ENCODE measurements at regions not wholly inside any gene's neighbourhood (a gene's known extent, or its start where the extent isn't known, plus 50 kb on each side); places are given as distances from the start of the nearest gene placed in this dataset.

DNA sequence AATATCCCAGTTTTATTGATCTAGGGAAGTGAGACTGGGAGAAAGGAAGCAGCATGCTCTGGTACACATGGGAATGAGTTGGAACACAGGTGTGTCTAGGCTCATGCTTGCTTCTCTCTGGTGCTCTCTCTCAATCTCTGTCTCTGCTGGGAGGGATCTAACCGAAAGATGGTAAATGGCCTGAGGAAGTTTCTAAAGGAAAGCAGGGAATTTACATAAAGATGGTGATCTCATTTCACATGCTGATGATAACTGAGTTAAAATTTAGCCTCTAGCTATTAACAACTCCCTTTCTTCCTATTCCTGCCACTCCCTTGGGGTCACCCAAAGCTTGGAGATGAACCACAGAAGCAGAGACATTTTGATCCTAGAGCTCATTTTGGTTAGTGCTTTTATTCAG lies 436.2 kb downstream of the SH3GL2 start:
- no peak for DNase-seq
- intact Hi-C loops (cut with DNase I): no loop called here
- Histone ChIP-seq H3K36me3 (replicated peaks in 1 of 2; ENCODE audit: insufficient read depth in 1 of 2, low read depth in 2 of 2) (no peaks in the 10 kb centered on the region), H3K27ac (no peak overlapping the region), H3K27me3 (no peaks in the 10 kb centered on the region), H3K4me3 (no peak overlapping the region), H3K9me3 (no peaks in the 10 kb centered on the region), H3K4me1 (no peaks in the 10 kb centered on the region)
- no peak for ATAC-seq
- 82 to 92% methylated on average over 1 of the region's 1 CpG for WGBS, 2 donors
- TF ChIP-seq POLR2A (IDR thresholded peaks at IDR 0.05) (no peak), CTCF (IDR thresholded peaks at IDR 0.05) (no peak)

GRCh38 chr9:18017136-18017535 lies 438.3 kb downstream of the SH3GL2 start:
- ATAC-seq (no peak), DNase-seq (no peak)
- H3K4me3 ChIP-seq: no peak overlapping the region
- H3K9me3 ChIP-seq: no peaks in the 10 kb centered on the region
- H3K27ac ChIP-seq: no peak overlapping the region
- no peaks in the 10 kb centered on the region for H3K4me1 ChIP-seq
- intact Hi-C loops (cut with DNase I): no loop called here
- H3K36me3 ChIP-seq (replicated peaks in 1 of 2; ENCODE audit: insufficient read depth in 1 of 2, low read depth in 2 of 2): no peaks in the 10 kb centered on the region
- WGBS, 2 donors: 37 to 38% methylated on average over 1 of the region's 1 CpG
- no peaks in the 10 kb centered on the region for H3K27me3 ChIP-seq
- TF ChIP-seq POLR2A (IDR thresholded peaks at IDR 0.05) (no peak), CTCF (IDR thresholded peaks at IDR 0.05) (no peak)

GRCh38 chr9:18018221-18018620 lies 439.4 kb downstream of the SH3GL2 start:
- no peak for ATAC-seq

GRCh38 chr9:18018661-18019060 lies 439.8 kb downstream of the SH3GL2 start:
- H3K36me3 ChIP-seq (replicated peaks in 1 of 2; ENCODE audit: insufficient read depth in 1 of 2, low read depth in 2 of 2): no peaks in the 10 kb centered on the region
- WGBS, 2 donors: 48 to 59% methylated on average over 2 of the region's 2 CpGs
- TF ChIP-seq CTCF (IDR thresholded peaks at IDR 0.05): no peak
- no peak for TF ChIP-seq POLR2A (IDR thresholded peaks at IDR 0.05)
- H3K27ac ChIP-seq: no peak overlapping the region
- no peak for ATAC-seq
- DNase-seq: no peak
- H3K27me3 ChIP-seq: no peaks in the 10 kb centered on the region
- H3K4me3 ChIP-seq: no peak overlapping the region
- H3K9me3 ChIP-seq: no peaks in the 10 kb centered on the region
- intact Hi-C loops (cut with DNase I): no loop called here
- no peaks in the 10 kb centered on the region for H3K4me1 ChIP-seq

More at GRCh38 chr9:18018221-18018620, 439.4 kb downstream of the SH3GL2 start:
- Histone ChIP-seq H3K4me1 (no peaks in the 10 kb centered on the region), H3K27ac (no peak overlapping the region), H3K4me3 (no peak overlapping the region), H3K36me3 (replicated peaks in 1 of 2; ENCODE audit: insufficient read depth in 1 of 2, low read depth in 2 of 2) (no peaks in the 10 kb centered on the region), H3K27me3 (no peaks in the 10 kb centered on the region), H3K9me3 (no peaks in the 10 kb centered on the region)
- intact Hi-C loops (cut with DNase I): no loop called here
- TF ChIP-seq POLR2A (IDR thresholded peaks at IDR 0.05) (no peak), CTCF (IDR thresholded peaks at IDR 0.05) (no peak)
- 65 to 68% methylated on average over 2 of the region's 2 CpGs for WGBS, 2 donors
- no peak for DNase-seq

- DNase-seq (no peak), ATAC-seq (no peak)
- no peaks in the 10 kb centered on the region for H3K36me3 ChIP-seq (replicated peaks in 1 of 2; ENCODE audit: insufficient read depth in 1 of 2, low read depth in 2 of 2)
- WGBS, 2 donors: 70 to 73% methylated on average over 6 of the region's 6 CpGs
- H3K27ac ChIP-seq: no peak overlapping the region
- H3K27me3 ChIP-seq: no peaks in the 10 kb centered on the region
- H3K4me1 ChIP-seq: no peaks in the 10 kb centered on the region
- no peaks in the 10 kb centered on the region for H3K9me3 ChIP-seq
- TF ChIP-seq POLR2A (IDR thresholded peaks at IDR 0.05) (no peak), CTCF (IDR thresholded peaks at IDR 0.05) (no peak)
- intact Hi-C loops (cut with DNase I): no loop called here
- H3K4me3 ChIP-seq: no peak overlapping the region
These were observed 441.4 kb downstream of the SH3GL2 start for GRCh38 chr9:18020121-18020745.
